ENCODE measurements at regions not wholly inside any gene's neighbourhood (a gene's known extent, or its start where the extent isn't known, plus 50 kb on each side); places are given as distances from the start of the nearest gene placed in this dataset.

DNA sequence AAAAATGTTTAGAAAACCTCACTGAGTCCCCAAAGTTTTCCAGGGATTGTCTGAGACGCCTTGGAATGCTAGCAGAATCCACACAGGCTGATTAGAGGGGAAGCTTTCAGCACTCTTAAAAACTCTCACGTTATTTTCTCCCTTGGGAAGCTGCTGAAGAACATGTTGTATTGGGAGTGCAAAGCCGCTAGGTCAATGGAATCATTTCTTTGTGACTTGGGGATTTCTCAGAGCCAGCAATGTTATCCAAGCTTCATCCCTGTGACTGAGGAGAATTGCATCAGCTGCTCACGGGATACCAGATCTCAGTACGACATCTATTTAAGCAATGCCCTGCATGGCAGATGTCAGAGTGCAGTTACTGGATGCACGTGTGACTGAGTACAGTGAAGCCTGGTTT, 426.4 kb upstream of the MPDZ start:
- peak; percentile 83 for DNase-seq

- no peak for DNase-seq
Measured at GRCh38 chr9:13705373-13705772, 425.9 kb upstream of the MPDZ start.

DNA sequence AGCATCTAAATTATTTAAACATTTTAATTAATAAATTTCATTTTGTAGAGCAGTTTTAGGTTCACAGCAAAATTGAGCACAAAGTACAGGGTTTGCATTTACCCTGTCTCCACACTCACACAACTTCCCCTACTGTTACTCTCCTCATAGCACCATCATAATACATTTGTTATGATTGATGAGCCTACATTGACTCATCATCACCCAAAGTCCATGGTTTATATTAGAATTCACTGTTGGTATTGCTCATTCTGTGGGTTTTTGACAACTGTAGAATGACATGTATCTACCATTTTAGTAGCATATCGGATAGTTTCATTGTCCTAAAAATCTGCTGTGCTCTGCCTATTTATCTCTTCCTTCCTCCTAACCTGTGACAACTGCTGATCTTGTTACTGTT, 411.1 kb upstream of the MPDZ start:
- DNase-seq = no peak

GRCh38 chr9:13689925-13690324, 410.4 kb upstream of the MPDZ start:
- DNase-seq = no peak

DNA sequence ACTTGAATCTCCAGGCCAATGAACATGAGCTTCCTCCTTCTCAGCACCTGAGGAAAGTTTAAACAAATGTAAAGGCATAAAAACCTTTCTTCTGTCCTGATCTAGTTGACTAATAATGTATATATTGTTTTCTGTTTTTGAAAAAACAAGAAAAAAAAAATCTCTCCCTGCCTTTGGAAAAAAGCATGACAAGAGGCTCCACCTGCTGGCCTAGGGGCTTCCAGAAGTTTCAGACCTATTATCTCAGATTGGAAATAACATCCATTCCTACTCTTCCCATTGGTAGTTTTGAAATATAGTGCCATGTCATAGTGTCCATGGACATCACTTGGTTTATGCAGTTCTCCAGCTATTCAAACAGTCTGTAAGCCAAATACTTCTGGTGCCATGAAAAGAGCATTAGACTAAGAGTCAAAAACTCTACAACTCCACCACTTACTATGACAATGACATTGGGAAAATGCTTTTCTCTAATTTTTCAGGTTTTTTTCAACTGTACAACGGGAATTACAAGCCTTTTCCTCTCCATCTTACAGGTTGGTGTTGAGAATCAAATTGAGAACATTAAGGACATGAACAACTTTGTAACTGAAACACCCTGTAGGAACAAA, 409.6 kb upstream of the MPDZ start:
- peak; percentile 45 for DNase-seq

GRCh38 chr9:13688223-13688989, 408.9 kb upstream of the MPDZ start:
- no peak for DNase-seq

GRCh38 chr9:13684656-13685055, 405.2 kb upstream of the MPDZ start:
- no peak for DNase-seq

- no peak for DNase-seq
Measured at GRCh38 chr9:13677801-13678200, 398.3 kb upstream of the MPDZ start.

- no peak for DNase-seq
Measured at GRCh38 chr9:13675638-13676000, 396.1 kb upstream of the MPDZ start.

GRCh38 chr9:13674926-13675637, 395.6 kb upstream of the MPDZ start:
- DNase-seq = no peak

- no peak for DNase-seq
Measured at GRCh38 chr9:13673348-13673747, 393.9 kb upstream of the MPDZ start.

DNA sequence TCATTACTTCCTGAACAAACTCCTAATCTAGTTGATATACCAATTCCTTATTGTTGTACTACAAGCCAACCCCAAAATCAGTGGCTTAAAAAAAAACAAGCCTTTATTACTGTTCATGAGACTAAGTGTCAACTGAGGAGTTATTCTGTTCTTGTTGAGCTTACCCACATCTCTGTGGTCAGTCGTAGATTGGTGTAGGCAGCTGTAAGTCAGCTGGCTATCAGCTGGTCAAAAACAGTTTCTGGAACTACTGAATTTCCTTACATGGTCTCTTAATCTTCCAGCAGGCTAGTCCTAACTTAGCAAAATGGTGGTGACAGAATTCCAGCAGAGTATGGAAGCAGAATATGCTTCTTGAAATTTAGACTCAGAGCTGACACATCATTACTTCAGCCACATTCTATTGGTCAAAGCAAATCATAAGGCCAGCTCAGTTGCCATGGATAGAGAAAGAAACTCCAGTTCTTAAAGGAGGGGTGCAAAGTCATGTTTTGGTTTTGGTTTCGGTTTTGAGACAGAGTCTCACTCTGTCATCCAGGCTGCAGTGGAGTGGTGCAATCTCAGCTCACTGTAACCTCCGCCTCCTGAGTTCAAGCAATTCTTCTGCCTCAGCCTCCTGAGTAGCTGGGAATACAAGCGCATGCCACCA, 386.1 kb upstream of the MPDZ start:
- no peak for DNase-seq

DNA sequence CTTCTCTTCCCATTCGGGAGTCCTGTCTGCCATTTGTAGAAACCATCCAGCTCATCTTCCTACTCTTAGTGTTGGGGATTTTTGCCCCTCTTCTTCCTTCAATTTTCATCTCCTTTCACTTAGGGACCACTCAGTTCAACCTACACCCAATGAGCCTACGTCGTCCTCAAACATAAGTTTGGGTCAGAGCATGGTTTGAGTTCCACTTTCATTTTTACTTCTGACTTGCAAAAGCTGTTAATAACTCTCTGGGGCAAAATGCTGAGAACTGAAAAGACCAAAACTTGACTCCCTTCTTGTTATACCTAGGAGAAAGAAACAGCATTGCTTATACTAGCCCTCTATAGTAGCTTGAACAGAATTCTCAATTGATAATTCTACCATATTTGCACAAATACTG, 381.5 kb upstream of the MPDZ start:
- DNase-seq = no peak

- no peak for DNase-seq
Measured at GRCh38 chr9:13651969-13652663, 372.6 kb upstream of the MPDZ start.

- no peak for DNase-seq
Measured at GRCh38 chr9:13651526-13651925, 372.0 kb upstream of the MPDZ start.

DNA sequence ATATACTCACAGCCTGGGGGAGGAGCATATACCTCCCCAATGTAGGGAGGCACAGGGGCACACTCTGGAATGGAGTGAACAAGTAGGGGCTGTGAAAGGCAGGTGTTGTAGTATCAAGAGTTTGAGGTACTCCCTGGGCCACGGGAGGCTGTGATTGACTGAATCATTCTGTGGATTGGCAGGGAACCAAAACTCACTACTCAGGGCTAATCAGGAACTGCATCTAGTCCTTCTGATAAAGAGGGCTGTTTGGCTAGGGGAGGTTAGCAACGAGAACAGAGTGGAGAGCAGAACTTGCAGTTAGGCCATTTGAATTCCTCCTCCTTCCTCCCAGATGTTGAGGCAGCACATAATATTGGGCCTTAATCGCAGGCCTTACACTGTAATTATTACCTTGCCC, 369.2 kb upstream of the MPDZ start:
- no peak for DNase-seq

DNA sequence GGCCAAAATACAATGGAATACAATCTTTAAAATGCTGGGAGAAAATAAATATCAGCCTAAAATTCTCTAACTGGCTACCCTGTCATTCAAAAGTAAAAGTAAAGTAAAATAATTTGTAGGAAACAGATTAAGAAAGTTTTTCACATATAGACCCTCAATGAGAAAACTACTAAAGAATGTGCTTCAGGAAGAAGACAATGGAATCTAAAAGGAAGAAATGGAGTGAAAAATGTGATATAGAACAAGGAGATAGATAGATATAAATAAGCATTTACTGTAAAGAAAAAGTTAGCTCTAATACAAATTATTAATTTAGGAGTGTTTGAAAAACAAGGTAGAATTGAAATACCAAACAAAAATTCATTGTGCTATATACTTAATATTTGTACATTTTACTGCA, 368.6 kb upstream of the MPDZ start:
- DNase-seq = no peak

- no peak for DNase-seq
Measured at GRCh38 chr9:13646500-13647021, 367.1 kb upstream of the MPDZ start.

DNA sequence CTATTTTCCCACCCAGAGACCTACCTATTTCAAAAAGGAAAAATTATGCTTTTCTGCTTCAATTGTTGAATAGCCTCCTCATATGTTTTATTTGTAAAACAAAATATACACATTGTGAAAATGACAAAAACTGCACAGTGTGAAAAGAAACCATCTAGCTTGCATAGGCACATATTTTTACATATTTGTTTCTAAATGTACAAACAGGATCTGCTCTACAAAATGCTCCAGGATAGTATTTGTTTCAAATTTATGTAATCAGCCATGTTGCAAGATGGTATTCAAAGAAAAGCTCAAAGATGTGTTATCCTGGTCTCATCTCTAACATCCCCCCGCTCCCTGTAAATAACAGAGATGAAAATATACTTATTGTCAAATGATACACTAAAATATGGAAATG, 366.1 kb upstream of the MPDZ start:
- no peak for DNase-seq

GRCh38 chr9:13644675-13645074, 365.2 kb upstream of the MPDZ start:
- DNase-seq = no peak

DNA sequence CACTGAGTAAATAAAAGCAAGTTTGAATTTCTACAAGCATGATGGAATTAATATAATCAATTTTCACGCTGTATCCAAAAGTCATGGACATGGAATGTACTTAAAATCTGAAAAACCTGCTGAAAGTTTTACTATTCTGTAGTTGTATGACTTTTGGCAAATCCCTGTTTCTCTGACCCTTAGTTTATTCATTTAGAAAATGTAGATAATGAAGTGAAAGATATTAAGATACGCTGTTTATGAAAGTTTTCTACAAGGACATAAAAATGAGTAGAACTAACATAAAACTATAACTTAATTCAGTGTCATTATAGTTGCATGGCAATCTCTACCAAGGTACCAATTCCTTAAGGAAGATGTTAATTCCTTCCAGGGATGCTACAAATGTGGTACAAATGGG, 363.2 kb upstream of the MPDZ start:
- DNase-seq = no peak

GRCh38 chr9:13629067-13629466, 349.6 kb upstream of the MPDZ start:
- no peak for DNase-seq

- DNase-seq = no peak
Measured at GRCh38 chr9:13628526-13628925, 349.0 kb upstream of the MPDZ start.

Data from right hindlimb (tissue), 1 donor.